ELR (cell line): ENCODE measurements at regions not wholly inside any gene's neighbourhood (a gene's known extent, or its start where the extent isn't known, plus 50 kb on each side); places are given as distances from the start of the nearest gene placed in this dataset.
"Not testable (repeated sequence)": the region's sequence is repeated elsewhere in the genome, so short reads cannot be mapped to it uniquely, and the experiment has no call there.

Experiments used
- DNase-seq: peaks from one replicate; pipeline ENCODE4 v3.0.0-alpha.2; 2015; ENCODE audit warnings: low read depth

DNA sequence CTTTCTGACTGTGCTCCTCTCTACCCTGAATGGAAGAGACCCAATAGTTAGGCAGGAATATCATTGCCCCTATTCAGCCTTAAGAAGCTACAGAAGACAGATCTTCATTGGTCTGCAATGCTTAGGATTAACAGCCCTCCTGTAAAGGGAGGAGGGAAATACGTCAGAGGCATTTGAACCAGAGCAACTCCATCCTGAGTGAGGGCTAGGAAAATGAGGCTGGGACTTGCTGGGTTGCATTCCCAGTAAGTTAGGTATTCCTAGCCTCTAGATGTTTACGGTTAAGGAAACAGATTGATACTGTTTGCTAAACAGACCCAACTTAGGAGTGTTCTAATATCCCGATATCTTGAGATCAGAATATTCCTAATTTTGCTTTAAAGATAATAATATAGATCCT, 63.5 kb downstream of the PCDH18 start:
- no peak for DNase-seq

DNA sequence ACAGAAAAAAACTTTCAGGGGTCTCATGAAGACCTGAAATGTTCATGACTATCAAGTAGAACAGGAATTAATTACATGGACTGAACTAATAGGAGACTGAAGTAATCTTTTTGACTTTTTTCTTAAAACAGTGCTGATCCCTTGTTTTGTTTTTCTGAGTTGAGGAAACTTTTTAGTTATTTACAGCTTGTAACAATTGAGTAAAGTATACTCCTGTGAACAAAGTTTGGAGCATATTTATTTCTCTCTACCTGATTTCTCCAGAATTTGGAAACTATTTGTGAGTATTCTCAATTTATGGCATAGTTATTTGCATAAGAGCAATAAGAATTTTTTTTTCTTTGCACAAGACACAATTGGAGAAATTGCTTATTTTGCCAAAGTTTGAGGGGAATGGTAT, 64.8 kb downstream of the PCDH18 start:
- DNase-seq = no peak

DNA sequence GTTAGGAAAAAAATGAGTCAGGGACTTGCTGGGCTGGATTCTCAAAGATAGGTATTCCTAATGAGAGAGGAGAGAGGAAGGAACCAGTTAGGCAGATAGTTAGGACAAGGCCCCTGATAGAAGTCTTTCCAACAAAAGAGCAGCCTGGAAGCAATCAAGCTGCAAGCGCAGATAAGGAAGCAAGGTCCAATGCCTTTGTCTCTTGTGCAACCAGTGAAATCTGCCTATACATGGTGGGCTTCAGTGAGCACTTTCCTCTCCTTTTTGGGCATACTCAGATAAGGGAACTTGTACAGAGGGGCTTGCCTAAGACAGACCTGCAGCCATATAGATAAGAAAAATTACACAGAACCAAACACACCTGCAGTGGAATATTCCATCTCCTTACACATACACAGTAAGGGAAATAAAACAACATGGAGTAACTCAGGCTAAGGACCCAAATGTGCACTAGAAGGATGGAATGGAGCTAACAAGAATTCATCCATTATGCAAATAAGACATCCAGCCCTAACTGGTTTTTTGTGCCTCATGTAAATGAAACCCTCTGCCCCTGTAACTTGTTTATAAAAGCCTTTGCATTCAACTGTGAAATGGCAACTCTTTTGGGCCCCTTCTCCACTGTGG, 68.8 kb downstream of the PCDH18 start:
- no peak for DNase-seq

DNA sequence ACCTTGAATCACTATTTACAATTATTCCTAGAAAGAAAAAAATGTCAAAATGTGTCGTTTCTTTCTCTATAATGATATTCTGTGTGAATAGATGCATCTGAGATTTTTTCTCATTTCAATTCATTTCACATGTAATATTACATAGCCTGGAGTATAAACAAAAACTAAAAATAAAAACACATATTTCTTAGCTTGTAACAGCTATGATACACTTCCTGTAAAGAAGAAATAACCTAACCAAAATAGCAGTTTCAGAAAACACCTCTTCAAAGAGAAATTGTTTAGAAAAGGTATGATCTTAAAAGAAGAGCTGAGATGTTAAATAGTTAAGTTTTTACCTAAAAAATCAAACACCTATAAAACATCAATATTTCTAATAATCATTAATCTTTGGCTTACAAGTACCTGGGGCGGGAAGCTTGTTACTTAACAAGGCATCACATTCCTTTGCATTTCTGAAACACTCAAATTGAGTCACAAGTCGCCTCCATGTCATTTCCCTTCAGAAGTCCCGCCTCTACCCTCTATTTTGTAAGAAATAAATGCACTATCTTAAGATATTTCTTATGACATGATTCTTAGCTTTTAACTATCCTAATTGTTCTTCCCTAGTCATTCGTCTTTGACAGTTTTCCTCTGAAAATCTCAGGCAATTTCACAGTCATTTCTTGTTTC, 76.5 kb downstream of the PCDH18 start:
- no peak for DNase-seq

DNA sequence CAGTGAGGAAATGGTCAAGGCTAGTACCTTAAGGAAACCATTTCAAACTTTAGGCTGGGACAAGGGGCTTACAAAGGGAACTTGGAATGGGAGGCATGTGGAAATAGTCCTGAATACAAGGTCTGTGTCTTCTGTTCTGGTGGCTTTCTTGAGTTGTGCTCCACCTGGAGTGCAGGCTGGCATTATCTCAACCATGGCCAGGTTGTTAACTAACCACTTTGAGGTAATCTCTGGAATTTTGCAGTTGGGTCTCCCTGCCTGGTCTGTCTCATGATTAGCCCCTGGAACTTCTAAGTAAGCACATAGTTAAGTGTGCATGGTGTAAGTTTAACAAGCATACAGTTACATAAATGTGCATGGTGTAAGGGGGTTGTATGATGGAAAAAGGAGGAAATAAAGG, 77.5 kb downstream of the PCDH18 start:
- no peak for DNase-seq

DNA sequence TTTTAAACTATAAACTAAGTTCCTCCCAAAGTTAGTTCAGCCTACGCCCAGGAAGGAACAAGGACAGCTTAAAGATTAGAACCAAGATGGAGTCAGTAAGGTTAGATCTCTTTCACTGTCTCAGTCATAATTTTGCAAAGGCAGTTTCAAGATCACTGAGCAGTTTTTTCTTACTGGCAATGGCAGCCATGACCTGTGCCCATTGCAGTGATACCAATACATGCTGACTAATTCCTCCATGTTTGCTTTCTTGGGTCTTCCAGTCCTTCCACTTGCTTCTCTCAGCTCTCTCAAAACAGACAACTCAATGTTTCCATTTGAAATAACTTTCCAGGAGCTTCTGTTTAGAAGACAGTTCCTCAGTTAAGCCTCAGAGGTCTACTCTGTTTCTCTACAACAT, 79.5 kb downstream of the PCDH18 start:
- no peak for DNase-seq

DNA sequence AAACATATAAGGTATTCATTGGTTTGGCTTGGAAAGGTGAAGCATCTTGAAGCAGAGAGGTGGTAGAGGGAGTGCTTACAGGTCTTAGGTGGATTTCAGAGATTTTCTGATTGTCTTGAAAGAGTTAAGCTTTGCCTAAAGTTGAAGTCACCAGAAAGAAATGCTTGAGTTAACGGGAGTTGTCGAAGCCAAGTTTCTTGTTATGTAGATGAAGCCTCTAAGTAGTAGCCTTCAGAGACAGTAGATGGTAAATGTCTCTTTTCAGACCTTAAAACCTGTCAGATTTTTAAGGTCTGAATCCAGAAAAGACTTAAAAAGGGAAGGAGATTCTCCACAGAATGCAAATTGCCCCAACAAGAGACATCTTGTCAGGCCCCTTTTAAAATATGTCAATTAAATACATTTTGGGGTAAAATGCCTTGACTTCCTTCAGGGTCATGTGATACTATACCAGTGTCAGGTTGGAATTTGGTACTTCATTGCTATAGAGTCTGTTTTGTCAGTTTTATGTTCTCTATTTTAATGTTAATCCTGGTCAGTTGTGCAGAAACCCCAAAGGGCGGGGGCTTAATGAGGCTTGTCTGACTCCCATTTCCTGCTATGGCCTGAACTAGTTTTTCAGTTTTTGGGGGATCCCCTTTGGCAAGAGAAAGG, 81.0 kb downstream of the PCDH18 start:
- DNase-seq = no peak

DNA sequence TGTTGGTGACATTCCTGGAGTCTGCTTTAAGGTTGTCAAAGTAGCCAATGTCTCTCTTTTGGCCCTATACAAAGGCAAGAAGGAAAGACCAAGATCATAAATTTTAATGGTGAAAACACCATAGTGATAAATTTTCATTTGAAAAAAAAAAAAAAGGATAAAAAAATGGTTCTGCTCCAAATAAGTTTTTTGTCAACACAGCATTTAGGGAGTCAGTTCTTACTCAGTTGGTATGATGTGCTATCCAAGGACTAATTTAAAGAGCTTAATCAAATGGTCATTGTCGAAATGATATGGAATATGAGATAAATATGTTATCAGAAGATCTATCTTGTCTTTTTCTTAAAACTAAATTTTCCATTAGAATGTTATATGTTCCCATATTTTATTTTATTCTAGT, 83.9 kb downstream of the PCDH18 start:
- DNase-seq = no peak

DNA sequence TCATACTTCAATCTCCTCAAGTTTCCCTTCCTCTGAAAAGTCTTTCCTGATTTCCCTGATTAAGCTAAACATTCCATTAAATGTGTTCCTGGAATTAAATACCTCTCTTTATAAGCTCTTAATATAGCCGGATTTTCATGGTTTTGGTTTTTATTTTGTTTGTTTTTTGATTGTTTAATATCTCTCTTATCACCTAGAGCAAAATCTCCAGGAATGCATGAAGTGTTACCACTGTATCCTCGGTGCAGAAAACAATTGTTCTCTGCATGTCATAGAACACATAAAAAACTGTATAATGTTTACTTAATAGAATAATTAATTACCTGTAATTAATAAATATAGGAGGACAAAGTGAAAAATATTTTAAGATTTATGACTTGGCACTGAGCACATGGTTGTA, 86.2 kb downstream of the PCDH18 start:
- DNase-seq = no peak

DNA sequence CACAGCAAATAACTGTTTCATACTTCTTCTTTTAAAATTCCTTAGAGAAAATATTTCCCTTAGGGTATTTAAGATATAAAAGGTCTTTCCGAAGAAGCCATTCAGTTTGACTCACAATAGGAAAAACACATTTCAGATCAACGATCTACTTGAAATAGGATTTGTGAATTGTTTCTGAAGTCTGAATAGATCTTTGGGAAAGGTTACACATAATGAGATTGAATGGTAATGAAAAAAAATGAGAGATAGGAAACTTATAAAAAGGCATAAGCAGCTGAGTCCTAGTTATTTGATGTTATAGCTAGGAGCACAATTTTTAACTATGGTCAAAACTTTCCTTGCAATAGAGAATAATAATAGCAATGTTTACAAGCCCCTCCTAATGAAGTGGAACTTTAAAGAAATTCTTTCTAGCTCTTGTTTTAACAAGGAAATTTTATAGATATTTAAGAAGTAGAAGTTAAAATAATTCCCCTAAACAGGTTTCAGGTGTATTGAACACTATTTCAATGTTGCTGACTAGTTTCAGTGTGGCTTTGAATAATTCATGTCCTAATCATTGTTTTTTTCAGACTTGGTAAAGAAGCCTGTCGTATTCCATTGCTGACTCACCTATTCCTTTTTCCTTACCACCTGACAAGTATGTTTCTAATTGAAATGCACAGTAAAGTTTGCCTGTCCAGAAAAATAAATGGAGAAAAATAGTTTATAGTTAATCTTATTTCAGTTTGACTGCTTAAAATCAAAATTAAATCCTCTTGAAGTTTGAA, 89.1 kb downstream of the PCDH18 start:
- DNase-seq = no peak

DNA sequence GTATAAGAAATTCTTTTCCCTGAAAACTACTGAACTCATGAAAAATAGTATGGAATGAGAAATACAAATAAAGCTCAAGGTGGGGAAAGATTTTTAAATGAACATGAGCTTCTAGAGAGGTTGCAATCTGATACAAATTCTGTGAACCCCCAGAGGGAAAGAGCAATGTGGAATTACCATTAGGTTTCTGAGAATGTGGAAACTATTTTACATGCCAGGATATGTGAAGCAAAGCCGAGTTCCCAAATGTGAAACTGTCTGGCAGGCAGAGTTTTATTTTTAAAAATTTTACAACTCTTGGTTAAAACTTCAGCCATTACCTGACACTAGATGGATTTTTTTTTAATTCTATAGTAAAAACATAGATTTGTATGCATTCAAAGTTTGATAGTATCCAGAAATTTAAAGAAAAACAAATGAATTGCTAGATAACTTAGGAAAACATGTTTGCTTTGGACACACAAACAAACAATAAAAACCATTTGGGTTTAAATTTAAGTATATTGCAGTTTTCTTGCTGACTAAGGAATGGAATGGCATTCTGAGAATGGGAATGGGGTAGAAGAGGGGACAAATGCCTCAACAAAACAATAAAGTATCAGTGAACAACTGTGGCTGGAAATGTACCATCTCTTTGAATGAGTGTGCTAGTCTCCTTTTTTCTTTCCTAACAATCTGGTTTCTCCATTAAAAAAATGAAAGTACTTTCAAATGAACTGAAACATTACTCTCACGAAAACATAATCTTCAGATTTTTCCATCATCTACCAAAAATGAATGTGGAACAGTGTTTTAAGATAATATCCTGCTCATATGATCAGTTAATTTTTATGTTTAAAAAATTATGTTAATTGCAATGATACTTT, 99.6 kb downstream of the PCDH18 start:
- no peak for DNase-seq

DNA sequence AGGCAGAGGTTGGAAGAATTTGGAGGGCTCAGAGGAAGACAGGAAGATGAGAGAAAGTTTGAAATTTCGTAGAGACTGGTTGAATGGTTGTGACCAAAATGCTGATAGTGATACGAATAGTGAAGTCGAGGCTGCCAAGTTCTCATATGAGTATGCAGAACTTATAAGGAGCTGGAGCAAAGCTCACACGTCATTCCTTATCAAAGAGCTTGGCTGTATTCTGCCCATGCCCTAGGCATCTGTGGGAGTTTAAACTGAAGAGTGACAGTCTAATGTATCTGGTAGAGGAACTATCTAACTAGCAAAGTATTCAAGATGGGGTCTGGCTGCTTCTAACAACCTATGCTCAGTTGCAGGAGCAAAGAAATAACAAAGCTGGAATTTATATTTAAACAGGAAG, 102.1 kb downstream of the PCDH18 start:
- no peak for DNase-seq

DNA sequence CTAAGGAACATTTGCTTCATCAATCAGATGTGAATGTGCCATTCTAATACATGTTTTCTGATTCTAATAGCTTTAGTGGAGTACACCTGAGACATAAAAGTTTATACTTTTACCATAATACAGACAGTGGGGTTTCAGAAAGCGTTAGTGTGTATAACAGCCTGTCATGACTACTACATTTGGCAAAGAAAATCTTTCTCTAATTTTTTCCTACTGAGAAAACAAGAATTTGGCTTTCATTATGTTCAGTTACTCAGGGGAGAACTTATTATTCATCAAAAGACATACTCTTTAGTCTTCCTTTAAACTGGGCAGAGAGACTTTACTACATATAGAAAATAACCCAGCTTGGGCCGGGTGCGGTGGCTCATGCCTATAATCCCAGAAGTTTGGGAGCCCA, 104.9 kb downstream of the PCDH18 start:
- DNase-seq = no peak

DNA sequence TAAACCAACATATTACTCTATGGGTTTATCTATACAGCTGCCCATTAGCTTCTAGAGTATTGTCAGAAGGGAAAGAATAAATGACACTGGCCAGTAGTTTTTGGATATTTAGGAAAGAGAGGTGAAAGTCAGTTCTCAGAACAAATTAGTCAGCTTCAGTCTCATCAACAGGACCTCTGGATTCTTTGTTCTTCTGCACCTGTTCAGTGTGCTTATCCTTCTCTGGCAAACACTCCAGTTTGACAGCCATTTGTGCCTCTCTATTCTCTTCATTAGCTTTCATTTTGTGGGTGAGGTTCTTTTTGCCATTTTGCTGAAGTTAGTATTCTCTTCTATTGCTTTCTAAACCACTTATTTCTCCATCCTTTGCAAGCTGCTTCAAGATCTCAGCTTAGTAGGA, 107.0 kb downstream of the PCDH18 start:
- DNase-seq = no peak

DNA sequence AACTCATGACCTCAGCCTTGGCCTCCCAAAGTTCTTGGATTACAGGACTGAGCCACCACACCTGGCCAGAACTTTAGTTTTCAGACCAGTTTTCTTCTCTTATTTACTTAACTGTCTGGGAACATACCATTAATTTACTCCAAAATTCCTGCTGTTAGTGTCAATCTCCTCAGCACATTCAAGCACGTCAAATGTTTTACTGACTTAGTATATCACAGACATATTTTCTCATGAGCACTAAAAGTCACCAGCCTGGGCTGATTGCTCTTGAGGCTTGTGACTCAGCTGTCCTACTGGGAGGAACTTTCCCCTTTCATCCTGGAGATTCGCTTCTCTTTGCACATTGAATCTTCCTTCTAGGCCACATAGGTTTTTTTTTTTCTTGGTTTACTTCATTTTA, 109.6 kb downstream of the PCDH18 start:
- DNase-seq = no peak

DNA sequence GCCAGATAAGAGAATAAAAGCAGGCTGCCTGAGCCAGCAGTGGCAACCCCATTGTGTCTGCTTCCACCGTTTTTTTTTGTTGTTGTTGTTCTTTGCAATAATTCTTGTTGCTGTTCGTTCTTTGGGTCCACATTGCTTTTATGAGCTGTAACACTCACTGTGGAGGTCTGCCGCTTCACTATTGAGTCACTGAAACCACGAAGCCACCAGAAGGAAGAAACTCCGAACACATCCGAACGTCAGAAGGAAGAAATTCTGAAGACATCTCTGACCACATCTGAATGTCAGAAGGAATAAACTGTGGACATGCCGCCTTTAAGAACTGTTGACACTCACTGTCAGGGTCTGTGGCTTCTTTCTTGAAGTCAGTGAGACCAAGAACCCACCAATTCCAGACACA, 110.5 kb downstream of the PCDH18 start:
- DNase-seq = peak; percentile 15

DNA sequence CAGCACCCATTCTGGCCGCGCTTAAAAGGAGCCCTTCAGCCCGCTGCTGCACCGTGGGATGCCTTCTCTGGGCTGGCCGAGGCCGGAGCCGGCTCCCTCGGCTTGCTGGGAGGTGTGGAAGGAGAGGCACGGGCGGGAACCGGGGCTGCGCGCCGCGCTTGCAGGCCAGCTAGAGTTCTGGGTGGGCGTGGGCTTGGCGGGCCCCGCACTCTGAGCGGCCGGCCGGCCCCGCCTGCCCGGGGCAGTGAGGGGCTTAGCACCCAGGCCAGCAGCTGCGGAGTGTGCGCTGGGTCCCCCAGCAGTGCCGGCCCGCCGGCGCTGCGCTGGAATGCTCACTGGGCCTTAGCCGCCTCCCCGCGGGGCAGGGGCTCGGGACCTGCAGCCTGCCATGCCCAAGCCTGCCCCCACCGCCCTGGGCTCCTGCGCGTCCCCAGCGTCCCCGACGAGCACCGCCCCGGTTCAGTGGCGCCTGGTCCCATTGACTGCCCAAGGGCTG, 111.3 kb downstream of the PCDH18 start:
- no peak for DNase-seq

DNA sequence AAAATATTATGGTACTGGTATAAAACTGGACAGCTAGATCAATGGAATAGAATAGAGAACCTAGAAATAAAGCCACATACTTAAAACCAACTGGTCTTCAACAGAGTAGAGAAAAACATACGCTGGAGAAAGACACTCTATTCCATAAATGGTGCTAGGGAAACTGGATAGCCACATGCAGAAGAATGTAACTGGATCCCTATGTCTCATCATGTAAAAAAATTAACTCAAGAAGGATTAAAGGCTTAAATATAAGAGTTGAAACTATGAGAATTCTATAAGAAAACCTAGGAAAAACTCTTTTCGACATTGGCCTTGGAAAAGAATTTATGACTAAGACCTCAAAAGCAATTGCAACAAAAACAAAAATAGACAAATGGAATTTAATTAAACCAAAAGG, 114.6 kb downstream of the PCDH18 start:
- DNase-seq = no peak

DNA sequence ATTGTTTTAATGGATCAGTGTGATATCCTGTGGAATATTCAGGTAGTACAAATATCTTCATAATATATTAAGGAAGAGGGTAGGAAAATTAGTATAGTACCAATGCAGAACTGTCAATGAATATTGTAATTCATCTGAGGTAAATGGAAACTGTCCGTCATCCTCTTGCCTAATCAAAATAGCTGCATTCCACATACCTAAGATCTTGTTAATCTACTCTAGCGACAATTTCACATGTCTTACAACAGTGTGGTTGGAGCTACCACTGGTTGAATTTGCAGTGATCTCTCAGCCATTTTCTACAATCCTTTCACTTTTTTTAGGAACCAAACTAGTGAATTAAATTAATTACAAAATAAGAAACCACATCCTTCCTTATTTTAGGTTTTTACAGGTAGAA, 117.5 kb downstream of the PCDH18 start:
- DNase-seq = no peak

DNA sequence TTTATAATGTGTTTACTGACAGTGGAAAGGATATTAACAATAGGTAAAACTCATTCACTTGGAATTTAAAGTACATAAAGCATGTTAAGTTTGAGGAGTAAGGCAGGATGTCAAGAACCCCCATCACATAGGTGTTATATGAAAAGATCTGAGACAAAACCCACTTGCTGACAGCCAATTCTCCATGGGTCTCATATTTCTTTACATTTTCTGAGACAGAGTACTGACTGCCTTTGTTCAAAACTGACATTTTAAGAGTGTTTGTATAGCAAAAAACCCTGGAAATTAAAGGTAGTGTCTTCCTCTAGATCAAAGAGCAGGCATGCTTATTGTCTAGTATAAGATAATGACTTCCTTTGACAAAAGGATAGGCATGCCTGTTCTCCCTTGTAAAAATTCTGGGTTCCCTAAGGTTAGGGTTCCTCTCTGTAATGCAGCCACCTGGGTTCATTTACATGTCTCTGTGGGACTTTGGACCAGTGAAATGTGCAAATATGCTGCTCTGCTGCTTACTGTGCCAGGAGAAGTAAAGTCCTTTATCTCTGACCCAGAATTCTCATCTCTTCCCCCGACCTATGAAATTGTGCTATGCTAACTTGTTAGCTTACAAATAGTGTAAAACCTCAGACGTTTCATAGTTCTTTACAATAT, 123.6 kb downstream of the PCDH18 start:
- no peak for DNase-seq

DNA sequence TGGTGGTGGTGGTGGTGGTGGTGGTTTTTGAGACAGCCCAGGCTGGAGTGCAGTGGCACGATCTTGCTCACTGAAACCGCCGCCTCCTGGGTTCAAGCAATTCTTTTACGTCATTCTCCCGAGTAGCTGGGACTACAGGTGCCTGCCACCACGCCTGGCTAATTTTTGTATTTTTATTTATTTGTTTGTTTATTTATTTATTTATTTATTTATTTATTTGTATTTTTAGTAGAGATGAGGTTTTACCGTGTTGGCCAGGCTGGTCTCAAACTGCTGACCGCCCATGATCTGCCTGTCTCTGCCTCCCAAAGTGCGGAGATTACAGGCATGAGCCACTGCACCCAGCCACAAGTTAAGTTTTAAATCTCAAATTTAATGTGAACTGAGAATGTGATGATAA, 126.5 kb downstream of the PCDH18 start:
- not testable (repeated sequence) for DNase-seq
